Cardiac fibroblast (primary cell): ENCODE measurements at regions not wholly inside any gene's neighbourhood (a gene's known extent, or its start where the extent isn't known, plus 50 kb on each side); places are given as distances from the start of the nearest gene placed in this dataset.

ENCODE experiments used
- DNase-seq, 2 donors: peaks; one replicate each; pipeline versions ENCODE4 v3.0.0 to v3.0.0-alpha.2; 2010; ENCODE audit warnings: low read depth in 2 of 2
- H3K4me3 ChIP-seq, 2 donors: replicated peaks in 1 of 2; 1 replicate in 1 of 2; 2 replicates in 1 of 2; pipeline ENCODE4 v1.5.1; 2011; ENCODE audit warnings: low read depth in 2 of 2, low read length in 2 of 2, mild to moderate bottlenecking in 2 of 2, moderate library complexity in 1 of 2
- CTCF ChIP-seq: IDR thresholded peaks from one replicate; pipeline ENCODE4 v1.5.1; 2011; ENCODE audit warnings: low read depth, mild to moderate bottlenecking, low read length, inconsistent platforms

DNA sequence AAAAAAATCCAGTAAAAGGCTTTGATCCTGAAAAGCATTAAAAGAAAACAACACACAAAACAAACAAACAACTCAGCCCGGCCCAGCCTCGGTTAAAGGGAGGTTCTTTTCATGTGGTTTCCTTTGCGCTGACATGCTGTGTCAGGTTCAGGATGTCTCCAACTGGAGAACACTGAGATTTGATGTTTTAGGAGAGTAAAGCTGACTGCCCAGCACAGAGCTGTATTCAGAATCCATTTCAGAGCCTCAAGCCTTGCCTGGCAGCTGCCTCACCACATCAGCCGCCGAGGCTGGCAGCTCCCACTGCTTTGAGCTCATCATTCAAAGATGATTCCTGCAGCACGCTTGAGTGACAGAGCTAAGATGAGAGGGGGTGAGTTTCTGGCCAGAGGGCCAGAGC is 205.8 kb upstream of the LYZL1 start:
- H3K4me3 ChIP-seq: no peak overlapping the region
- no peak for TF ChIP-seq CTCF
- DNase-seq: no peak

DNA sequence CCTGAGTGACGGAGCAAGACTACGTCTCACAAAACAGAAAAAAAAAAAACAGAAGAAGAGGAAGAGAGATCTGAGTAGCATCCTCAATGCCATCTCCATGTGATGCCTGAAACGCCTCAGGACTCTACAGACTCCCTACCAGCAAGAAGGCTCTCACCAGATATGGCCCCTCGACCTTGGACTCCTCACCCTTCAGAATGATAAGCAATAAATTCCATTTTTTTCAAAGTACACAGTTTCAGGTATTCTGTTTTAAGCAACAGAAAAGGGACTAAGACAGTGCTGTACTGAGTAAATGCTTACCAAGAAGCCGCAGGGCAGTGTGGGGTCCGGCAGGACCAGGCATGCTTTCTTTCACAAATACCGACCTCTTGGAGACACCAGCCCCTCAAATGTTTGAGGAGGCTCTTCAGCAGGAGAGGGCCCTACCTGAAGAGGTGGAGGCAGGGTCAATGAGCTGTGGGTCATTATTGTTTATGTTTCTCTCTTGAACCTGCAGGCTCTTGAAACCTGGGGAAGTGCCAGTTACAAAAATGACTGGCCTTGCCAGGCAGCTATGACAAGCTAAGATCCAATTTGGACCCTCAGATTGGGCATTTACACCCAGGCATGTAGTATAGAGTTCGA is 204.1 kb upstream of the LYZL1 start:
- TF ChIP-seq CTCF: no peak
- DNase-seq: no peak
- H3K4me3 ChIP-seq: no peak overlapping the region

DNA sequence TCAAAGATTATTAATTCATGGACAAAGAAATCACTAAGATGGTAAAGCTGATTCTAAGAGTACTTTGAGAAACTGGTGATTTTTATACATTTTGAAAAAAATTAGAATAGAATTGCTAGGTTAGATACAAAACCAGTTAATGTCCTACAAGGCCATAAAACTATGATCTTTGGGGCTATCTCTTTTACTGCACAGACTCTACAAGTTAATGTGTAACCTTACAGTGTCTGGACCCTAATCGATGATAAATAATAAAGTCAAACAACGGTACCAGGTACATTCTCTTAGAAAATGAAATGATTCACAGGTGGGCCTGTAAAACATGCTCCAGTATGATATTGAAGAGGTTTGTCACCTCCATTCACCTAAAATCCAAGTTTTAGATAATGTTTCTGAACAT is 199.8 kb upstream of the LYZL1 start:
- no peak for TF ChIP-seq CTCF
- no peak for DNase-seq
- no peak overlapping the region for H3K4me3 ChIP-seq

DNA sequence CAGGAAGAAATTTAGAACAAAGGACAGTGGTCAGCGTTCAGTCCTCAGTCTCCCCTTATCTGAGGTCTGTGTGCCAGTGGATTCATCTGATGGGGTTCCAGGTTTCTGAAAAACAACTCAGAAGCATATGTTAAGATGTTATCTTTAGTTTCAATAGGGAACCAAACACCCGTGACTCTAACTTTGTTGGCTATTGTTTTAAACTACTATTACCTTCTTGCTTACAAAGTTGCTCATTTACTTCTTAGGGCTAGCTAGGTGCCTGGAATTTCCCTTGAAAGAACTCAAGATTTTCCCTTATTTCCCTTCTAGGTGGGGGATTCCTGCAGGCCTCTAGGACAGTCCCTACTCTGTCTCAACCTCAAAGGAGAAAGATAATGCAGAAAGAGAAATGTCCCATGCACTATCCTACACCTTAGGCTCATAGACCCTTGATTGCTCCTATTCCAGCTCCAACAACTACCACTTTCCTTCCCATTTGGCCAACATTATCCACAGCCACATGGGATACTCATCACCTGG is 192.5 kb upstream of the LYZL1 start:
- DNase-seq: no peak
- TF ChIP-seq CTCF: no peak
- no peak overlapping the region for H3K4me3 ChIP-seq

GRCh38 chr10:29098423-29098822 is 190.4 kb upstream of the LYZL1 start:
- no peak for DNase-seq
- no peak for TF ChIP-seq CTCF
- no peak overlapping the region for H3K4me3 ChIP-seq

DNA sequence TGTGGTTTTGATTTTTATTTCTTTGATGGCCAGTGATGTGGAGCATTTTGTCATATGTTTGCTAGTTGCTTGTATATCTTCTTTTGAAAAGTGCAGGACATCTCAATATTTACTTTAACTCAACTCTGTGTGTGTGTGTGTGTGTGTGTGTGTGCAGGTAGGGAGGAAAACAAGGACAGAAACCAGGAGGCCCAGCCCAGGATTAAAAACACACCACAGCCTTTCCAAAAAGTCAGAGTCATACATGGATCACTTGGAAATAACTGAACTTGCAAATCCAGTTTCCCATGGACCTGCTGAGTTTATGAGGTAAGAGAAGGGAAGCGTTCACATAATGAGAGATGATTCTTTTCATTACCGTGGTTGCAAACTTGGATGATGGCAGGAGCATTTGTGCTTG is 189.9 kb upstream of the LYZL1 start:
- H3K4me3 ChIP-seq: no peak overlapping the region
- no peak for TF ChIP-seq CTCF
- DNase-seq: no peak

GRCh38 chr10:29099415-29099814 is 189.5 kb upstream of the LYZL1 start:
- no peak for DNase-seq
- H3K4me3 ChIP-seq: no peak overlapping the region
- TF ChIP-seq CTCF: no peak
